Stimulated activated naive CD4-positive, alpha-beta T cell (primary cell): ENCODE measurements at regions not wholly inside any gene's neighbourhood (a gene's known extent, or its start where the extent isn't known, plus 50 kb on each side); places are given as distances from the start of the nearest gene placed in this dataset.
"Not testable (repeated sequence)": the region's sequence is repeated elsewhere in the genome, so short reads cannot be mapped to it uniquely, and the experiment has no call there.

ENCODE experiments used
- DNase-seq, 6 experiments: peaks; one replicate each; lab custom pipeline; 2025; lab: John Stamatoyannopoulos, UW

- no peak for DNase-seq
Observed at GRCh38 chr1:47491341-47491753, 53.5 kb downstream of the FOXD2 start.

DNA sequence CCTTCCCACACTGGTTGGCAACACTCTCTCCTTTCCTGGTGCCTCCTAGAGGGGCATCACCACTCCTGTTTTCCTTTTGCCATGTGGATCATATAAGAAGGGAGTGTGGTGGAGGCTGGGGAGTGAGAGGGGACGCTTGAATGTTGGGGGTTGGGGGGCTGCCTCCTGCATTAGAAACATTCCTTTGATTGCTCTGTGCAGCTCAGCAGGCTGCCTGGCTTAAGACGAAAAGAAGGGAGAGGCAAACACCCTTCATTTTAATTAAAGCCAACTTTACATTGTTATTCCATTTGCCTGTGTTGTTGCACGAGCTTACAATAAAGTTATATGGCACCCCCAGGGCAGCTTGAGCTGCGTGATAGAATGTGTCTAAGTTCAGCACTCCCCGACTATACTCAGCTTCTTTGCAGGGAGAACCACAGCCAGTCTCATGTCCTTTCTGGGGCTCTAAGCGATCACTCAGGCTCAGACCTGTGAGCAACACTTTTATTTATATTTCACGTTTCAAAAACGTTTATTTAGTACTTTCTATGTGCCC is 57.4 kb downstream of the FOXD2 start:
- no peak for DNase-seq

- DNase-seq, result no peak
Observed at GRCh38 chr1:47498551-47498950, 60.7 kb downstream of the FOXD2 start.

DNA sequence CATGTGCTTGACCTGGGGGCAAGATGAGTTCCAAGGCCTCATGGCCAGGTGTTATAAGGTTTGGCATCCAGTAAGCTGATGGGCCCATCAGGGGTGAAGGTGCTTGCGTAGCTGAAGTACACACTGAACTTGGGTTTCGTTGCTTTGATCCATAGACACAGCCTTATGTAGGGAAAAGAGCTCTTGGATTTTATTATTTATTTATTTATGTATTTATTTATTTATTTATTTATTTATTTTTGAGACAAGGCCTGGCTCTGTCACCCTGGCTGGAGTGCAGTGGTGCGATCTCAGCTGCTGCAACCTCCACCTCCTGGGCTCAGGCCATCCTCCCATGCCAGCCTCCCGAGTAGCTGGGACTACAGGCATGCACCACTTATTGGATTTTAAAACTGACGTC is 63.2 kb downstream of the FOXD2 start:
- no peak for DNase-seq

- no peak for DNase-seq
Observed at GRCh38 chr1:47502746-47503370, 65.0 kb downstream of the FOXD2 start.

DNA sequence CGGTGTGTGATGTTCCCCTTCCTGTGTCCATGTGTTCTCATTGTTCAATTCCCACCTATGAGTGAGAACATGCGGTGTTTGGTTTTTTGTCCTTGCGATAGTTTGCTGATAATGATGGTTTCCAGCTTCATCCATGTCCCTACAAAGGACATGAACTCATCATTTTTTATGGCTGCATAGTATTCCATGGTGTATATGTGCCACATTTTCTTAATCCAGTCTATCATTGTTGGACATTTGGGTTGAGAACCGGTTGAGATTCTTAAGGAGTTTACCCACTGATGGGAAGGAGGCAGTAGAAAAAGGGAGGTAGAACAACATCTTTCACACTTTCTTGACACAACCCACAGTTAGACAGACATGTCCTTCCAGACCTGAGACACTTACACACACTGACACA is 67.0 kb downstream of the FOXD2 start:
- DNase-seq, result not testable (repeated sequence)

DNA sequence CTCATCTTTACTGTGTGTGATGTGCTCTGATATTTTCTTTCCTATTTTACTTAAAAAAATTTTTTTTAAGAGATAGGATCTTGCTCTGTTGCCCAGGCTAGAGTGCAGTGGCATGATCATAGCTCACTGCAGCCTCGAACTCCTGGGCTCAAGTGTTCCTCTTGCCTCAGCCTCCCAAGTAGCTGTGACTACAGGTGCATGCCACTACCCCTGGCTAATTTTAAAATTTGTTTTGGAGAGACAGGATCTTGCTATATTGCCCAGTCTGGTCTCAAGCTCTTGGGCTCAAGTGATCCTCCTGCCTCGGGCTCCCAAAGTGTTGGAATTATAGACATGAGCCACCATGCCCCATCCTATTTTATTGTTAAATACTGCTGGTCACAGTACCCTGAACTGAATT is 67.4 kb downstream of the FOXD2 start:
- DNase-seq, result no peak

DNA sequence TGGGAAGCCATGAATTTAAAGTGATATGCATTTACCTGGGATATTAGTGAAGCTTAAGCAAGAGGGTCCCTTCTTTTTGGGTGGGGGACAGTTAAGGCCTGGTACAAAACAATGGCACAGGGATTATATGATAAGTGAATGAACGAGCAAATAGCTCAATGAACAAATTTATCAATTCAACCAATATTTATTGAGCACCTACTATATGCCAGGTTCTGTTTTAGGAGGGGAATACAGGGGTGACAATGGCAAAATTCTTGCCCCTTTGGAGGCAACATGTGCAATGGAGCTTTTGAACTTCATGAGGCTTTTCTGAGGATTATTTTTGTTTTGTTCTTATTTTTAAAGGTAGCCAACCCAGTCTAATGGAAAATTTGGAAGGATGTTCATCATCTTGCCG is 68.2 kb downstream of the FOXD2 start:
- DNase-seq, result no peak

- no peak for DNase-seq
Observed at GRCh38 chr1:47507144-47507543, 69.3 kb downstream of the FOXD2 start.

DNA sequence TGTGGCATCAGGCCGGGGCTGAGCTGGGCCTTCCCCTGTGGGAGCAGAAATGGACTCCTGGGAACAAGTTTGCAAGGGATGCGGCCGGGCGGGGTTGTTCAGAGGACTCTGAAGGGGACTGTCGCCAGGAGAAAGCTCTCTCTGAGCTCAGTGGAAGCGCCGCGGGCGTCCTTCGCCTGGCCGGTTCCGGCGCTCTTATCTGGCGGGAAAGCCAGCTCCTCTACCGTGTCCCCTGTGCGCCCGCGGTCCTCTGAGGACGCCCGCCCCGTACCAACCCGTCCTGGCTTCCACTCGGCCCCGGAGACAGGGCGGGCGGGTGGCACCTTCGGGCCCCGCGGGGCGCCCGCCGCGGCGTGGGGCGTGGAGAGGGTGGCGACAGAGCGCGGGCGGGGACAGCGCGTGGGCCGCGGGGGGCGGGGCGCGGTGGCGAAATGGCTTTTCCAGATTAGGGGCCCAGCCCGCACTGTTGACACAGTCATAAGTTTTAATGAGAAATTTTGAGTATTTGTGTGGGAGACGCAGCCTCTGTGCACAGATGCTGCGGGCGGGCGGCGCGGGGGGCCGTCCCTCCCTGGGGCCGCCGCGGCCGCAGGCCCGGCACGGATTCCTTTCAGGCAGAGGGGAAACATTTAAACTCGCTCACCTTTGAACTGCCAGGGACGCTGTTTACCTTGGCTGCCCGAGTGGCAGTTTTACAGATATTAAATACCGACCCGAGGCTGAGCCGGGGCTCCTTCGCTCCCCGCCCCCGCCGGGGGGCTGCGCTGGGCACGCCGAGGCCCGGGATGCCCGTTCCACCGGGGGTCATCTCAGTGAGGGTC is 70.2 kb downstream of the FOXD2 start:
- no peak for DNase-seq

DNA sequence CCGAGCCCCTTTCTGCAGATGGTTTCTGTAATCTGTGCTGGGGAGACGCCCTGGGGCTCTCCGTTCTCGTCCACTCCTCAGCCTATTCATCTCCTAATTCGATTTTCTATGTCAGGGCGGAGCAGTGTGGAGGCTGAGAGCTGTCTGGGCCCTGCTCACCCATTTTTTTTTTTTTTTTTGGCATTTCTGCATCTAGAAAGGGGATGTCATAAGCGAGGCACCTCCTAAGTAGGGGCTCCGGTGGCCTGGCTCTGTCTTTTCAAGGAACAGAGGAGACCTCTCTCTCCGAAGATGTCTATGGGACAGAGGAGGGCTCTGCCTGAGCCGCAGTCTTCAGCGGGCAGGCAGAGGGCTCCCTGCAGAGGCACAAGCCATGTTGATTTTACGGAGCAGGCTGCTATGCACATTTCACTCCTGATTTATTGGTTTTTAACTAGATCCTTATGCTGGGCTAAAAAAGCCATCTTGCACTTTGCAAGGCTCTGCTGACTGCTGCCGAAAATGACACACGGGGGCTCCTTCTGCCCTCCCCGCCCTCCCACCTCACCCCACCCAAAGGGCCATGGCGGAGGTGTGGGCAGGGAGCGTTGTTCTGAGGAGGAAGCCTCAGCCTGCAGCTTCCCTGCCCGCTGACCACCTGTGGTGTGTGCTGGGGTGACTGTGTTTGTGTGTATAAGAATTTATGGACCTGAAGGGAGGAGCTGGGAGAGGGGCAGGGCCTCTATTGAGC is 71.0 kb downstream of the FOXD2 start:
- no peak for DNase-seq

- no peak for DNase-seq
Observed at GRCh38 chr1:47510282-47510811, 72.5 kb downstream of the FOXD2 start.

- no peak for DNase-seq
Observed at GRCh38 chr1:47511825-47512224, 74.0 kb downstream of the FOXD2 start.

- DNase-seq, result no peak
Observed at GRCh38 chr1:47513393-47513792, 75.5 kb downstream of the FOXD2 start.

DNA sequence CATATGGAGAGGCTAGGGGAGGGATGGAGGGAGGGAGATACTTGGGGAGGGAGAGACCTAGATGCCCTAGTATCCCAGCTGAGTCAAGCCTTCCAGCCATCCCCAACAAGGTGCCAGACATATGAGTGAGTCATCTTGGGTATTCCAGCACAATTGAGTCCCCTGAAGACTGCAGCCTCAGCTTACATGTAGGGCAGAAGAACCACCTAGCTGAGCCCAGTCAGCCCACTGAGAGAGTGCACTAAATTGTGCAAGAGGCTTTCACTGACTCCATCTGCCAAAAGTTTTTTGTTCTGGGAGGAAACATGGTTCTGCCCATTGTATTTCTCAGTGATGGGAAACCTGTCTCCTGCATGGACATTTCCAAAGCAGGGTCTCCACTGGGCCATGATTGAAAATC is 76.4 kb downstream of the FOXD2 start:
- no peak for DNase-seq

DNA sequence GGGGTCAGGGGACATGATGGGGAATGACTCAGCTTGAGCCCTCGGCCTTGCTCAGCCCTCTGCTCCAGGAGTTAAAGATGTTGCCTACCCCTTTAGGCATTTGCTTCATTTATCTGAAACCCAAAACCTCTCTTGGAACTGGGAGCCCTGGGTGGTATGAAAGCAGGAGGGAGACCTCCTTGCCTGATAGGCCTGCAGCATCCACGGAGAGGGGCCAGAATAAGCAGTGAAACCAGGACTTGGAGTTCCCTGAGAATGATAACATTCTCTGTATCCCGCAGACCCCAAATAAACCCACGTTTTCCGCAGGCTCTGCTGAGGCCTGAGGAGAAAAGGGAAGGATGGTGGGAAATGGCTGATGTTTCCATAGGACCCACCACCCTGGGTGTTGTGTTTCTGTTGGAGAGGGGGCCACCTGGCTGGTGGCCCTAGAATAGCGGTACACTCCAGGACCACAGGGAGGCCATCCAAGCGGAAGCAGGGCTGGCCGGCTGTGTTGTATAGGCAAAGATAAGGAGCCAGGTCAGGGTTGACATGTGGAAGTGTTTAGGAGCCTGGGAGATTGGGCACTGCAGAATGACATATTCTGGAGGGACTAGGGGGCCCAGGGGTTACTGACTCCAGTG is 77.4 kb downstream of the FOXD2 start:
- DNase-seq, result no peak

DNA sequence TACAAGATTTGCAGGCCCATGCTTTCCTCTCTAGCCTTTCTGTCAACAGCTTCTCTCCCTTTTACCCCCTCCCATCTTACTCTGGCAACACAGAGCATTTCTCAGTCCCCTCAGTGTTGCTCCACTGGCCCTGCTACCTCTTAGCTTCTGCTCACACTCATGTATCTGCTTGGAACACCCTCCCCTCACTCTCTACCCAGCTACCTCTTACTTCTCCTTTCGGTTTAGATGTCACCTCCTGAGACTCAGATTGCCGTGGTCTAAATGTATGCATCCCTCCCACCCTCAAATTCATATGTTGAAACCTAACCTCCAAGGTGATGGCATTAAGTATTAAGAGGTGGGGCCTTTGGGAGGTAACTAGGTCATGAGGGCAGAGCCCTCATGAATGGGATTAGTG is 80.1 kb downstream of the FOXD2 start:
- DNase-seq, result no peak

- no peak for DNase-seq
Observed at GRCh38 chr1:47519491-47519890, 81.6 kb downstream of the FOXD2 start.

DNA sequence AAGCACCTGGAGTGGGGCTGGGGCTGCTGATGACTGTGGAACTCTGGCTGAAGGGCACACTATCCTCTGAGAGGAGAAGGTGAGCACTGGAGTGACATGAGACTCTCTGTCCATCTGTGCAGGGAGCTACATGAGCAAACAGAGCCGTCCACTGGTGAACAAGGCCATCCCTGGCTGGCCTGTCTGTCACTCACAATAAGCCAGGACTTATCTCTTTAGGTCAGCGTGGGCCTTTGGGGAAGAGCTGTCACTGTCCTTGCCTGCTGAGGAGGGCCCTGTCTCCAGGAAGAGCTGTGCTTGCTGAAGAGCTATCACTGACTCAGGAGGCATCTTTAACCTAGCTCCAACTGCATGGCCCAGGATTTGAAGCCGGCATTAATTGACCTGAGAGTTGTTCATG is 82.1 kb downstream of the FOXD2 start:
- DNase-seq, result no peak

GRCh38 chr1:47521034-47521881 is 83.4 kb downstream of the FOXD2 start:
- no peak for DNase-seq
